Prostate gland (tissue), 2 donors: ENCODE measurements at regions not wholly inside any gene's neighbourhood (a gene's known extent, or its start where the extent isn't known, plus 50 kb on each side); places are given as distances from the start of the nearest gene placed in this dataset.

ENCODE experiments used
- CTCF ChIP-seq, 4 experiments: fragments of 200-600 bp in 2 of 4; fragments of 450-650 bp in 2 of 4; sonication (generic) in 2 of 4; IDR thresholded peaks; 1 replicate in 3 of 4; 2 replicates in 1 of 4; pipeline ENCODE4 v1.5.1; 2016 to 2019; ENCODE audit warnings: antibody characterized with exemption in 4 of 4, mild to moderate bottlenecking in 2 of 4, moderate library complexity in 2 of 4
- POLR2A ChIP-seq: fragments of 450-650 bp; IDR thresholded peaks from one replicate; pipeline ENCODE4 v1.6.1; 2016; ENCODE audit warnings: antibody characterized with exemption, mild to moderate bottlenecking
- POLR2AphosphoS5 ChIP-seq: sonication (generic); formaldehyde crosslinking; IDR thresholded peaks from one replicate; pipeline ENCODE4 v1.6.1; 2017; ENCODE audit warnings: antibody characterized with exemption

GRCh38 chr11:91792779-91793262 lies 431.8 kb upstream of the FAT3 start:
- TF ChIP-seq CTCF (IDR thresholded peaks at IDR 0.05) (no peak), POLR2AphosphoS5 (no peak), POLR2A (no peak)
